HuH-7 (cell line): ENCODE measurements at regions not wholly inside any gene's neighbourhood (a gene's known extent, or its start where the extent isn't known, plus 50 kb on each side); places are given as distances from the start of the nearest gene placed in this dataset.
A peak's percentile ranks its signal among the peaks of the same experiment; 100 is the strongest.
"Not testable (repeated sequence)": the region's sequence is repeated elsewhere in the genome, so short reads cannot be mapped to it uniquely, and the experiment has no call there.

Experiments used
- DNase-seq: peaks from one replicate; pipeline ENCODE4 v3.0.0; 2011; ENCODE audit warnings: low spot score

GRCh38 chr2:9708683-9709538 is 78.1 kb upstream of the YWHAQ start:
- DNase-seq: no peak

GRCh38 chr2:9709539-9710285 is 78.9 kb upstream of the YWHAQ start:
- DNase-seq: no peak

GRCh38 chr2:9710311-9710710 is 79.5 kb upstream of the YWHAQ start:
- DNase-seq: no peak

- DNase-seq: no peak
These were observed 81.5 kb upstream of the YWHAQ start for GRCh38 chr2:9712263-9712662.

- DNase-seq: no peak
These were observed 83.9 kb upstream of the YWHAQ start for GRCh38 chr2:9714630-9715214.

GRCh38 chr2:9715238-9715637 is 84.4 kb upstream of the YWHAQ start:
- no peak for DNase-seq

- DNase-seq: no peak
These were observed 87.2 kb upstream of the YWHAQ start for GRCh38 chr2:9717886-9718451.

GRCh38 chr2:9720352-9721093 is 89.7 kb upstream of the YWHAQ start:
- DNase-seq: no peak

- no peak for DNase-seq
These were observed 90.5 kb upstream of the YWHAQ start for GRCh38 chr2:9721344-9721743.

GRCh38 chr2:9722451-9722850 is 91.7 kb upstream of the YWHAQ start:
- DNase-seq: no peak

GRCh38 chr2:9724565-9724964 is 93.8 kb upstream of the YWHAQ start:
- no peak for DNase-seq

- no peak for DNase-seq
These were observed 94.3 kb upstream of the YWHAQ start for GRCh38 chr2:9725106-9725505.

- DNase-seq: not testable (repeated sequence)
These were observed 95.2 kb upstream of the YWHAQ start for GRCh38 chr2:9726016-9726415.

- DNase-seq: not testable (repeated sequence)
These were observed 99.7 kb upstream of the YWHAQ start for GRCh38 chr2:9730523-9730922.

GRCh38 chr2:9732824-9733223 is 102.0 kb upstream of the YWHAQ start:
- DNase-seq: no peak

GRCh38 chr2:9734308-9734707 is 103.5 kb upstream of the YWHAQ start:
- DNase-seq: no peak

- DNase-seq: no peak
These were observed 104.5 kb upstream of the YWHAQ start for GRCh38 chr2:9735335-9735734.

GRCh38 chr2:9736021-9736420 is 105.2 kb upstream of the YWHAQ start:
- no peak for DNase-seq

- peak; percentile 74 for DNase-seq
These were observed 106.0 kb upstream of the TAF1B start for GRCh38 chr2:9737053-9737875.

GRCh38 chr2:9738062-9738461 is 105.2 kb upstream of the TAF1B start:
- no peak for DNase-seq
